Adrenal gland (tissue), 5 donors: ENCODE measurements at regions not wholly inside any gene's neighbourhood (a gene's known extent, or its start where the extent isn't known, plus 50 kb on each side); places are given as distances from the start of the nearest gene placed in this dataset.

Experiments
- POLR2A ChIP-seq, 2 donors: fragments of 450-650 bp; IDR thresholded peaks; one replicate each; pipeline ENCODE4 v1.6.1; 2017; ENCODE audit warnings: antibody characterized with exemption in 2 of 2, mild to moderate bottlenecking in 2 of 2, moderate library complexity in 1 of 2
- TF ChIP-seq, protein P1 (sequence below), 6 experiments: fragments of 450-650 bp in 4 of 6; fragments of 200-600 bp in 2 of 6; sonication (generic) in 1 of 6; IDR thresholded peaks; 1 replicate in 5 of 6; 2 replicates in 1 of 6; pipeline versions ENCODE4 v1.5.1 to v1.8.0; 2016 to 2021; ENCODE audit warnings: antibody characterized with exemption in 6 of 6, mild to moderate bottlenecking in 2 of 6, moderate library complexity in 1 of 6
- donor health status: DM: no; HTN: no; CAD: no.

DNA sequence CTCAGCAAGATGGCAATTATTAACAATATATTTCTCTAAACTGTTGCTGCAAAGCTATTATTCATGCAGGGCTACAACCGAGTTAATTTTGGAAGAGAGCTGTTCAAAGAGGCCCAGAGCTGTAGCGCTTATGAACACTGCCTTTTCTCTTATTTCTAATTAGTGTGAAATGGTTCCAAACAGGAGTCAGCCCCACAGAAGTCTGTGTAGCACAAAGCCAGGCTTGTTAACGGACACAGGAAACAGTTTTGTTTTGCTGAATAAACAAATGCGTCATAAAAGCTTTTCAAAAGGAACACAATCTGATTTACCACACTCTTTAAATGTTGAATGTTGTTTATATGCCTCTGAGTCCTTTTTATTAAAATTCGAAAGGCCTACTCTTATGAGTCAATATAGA is 396.5 kb downstream of the ANXA1 start:
- TF ChIP-seq, protein P1, sequence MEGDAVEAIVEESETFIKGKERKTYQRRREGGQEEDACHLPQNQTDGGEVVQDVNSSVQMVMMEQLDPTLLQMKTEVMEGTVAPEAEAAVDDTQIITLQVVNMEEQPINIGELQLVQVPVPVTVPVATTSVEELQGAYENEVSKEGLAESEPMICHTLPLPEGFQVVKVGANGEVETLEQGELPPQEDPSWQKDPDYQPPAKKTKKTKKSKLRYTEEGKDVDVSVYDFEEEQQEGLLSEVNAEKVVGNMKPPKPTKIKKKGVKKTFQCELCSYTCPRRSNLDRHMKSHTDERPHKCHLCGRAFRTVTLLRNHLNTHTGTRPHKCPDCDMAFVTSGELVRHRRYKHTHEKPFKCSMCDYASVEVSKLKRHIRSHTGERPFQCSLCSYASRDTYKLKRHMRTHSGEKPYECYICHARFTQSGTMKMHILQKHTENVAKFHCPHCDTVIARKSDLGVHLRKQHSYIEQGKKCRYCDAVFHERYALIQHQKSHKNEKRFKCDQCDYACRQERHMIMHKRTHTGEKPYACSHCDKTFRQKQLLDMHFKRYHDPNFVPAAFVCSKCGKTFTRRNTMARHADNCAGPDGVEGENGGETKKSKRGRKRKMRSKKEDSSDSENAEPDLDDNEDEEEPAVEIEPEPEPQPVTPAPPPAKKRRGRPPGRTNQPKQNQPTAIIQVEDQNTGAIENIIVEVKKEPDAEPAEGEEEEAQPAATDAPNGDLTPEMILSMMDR (IDR thresholded peaks at IDR 0.05): no peak
- no peak for TF ChIP-seq POLR2A (IDR thresholded peaks at IDR 0.05)
